Peyer's patch (tissue), 4 donors: ENCODE measurements at regions not wholly inside any gene's neighbourhood (a gene's known extent, or its start where the extent isn't known, plus 50 kb on each side); places are given as distances from the start of the nearest gene placed in this dataset.
"Not testable (repeated sequence)": the region's sequence is repeated elsewhere in the genome, so short reads cannot be mapped to it uniquely, and the experiment has no call there.

Experiments used
- DNase-seq, 3 donors: peaks; one replicate each; pipeline ENCODE4 v3.0.0-alpha.2; 2017 to 2019
- H3K27ac ChIP-seq, 4 donors: fragments of 200-600 bp; sonication (generic); one replicate each; pipeline ENCODE4 v1.5.1; 2016 to 2019
- H3K27me3 ChIP-seq, 2 donors: fragments of 200-600 bp; sonication (generic); one replicate each; pipeline ENCODE4 v1.5.1; 2019
- H3K36me3 ChIP-seq, 3 donors: fragments of 200-600 bp; sonication (generic); one replicate each; pipeline ENCODE4 v1.5.1; 2016 to 2019
- H3K4me1 ChIP-seq, 4 donors: fragments of 200-600 bp; sonication (generic); one replicate each; pipeline ENCODE4 v1.5.1; 2016 to 2019
- H3K4me3 ChIP-seq, 4 donors: fragments of 200-600 bp; sonication (generic); 1 replicate in 3 of 4; 2 replicates in 1 of 4; pipeline ENCODE4 v1.5.1; 2016 to 2019; ENCODE audit warnings: mild to moderate bottlenecking in 1 of 4
- H3K9me3 ChIP-seq, 4 donors: fragments of 200-600 bp; sonication (generic); one replicate each; pipeline ENCODE4 v1.5.1; 2016 to 2019; ENCODE audit warnings: mild to moderate bottlenecking in 1 of 4
- CTCF ChIP-seq, 6 experiments: fragments of 450-650 bp in 4 of 6; fragments of 200-600 bp in 2 of 6; sonication (generic) in 1 of 6; IDR thresholded peaks; one replicate each; pipeline ENCODE4 v1.5.1; 2017 to 2019; ENCODE audit warnings: antibody characterized with exemption in 6 of 6, mild to moderate bottlenecking in 3 of 6, moderate library complexity in 1 of 6
- POLR2A ChIP-seq, 2 donors: fragments of 450-650 bp; IDR thresholded peaks; one replicate each; pipeline ENCODE4 v1.5.1; 2017; ENCODE audit warnings: antibody characterized with exemption in 2 of 2, mild to moderate bottlenecking in 2 of 2, moderate library complexity in 2 of 2

GRCh38 chr3:177887475-177887874 is 648.8 kb upstream of the KCNMB2 start:
- Histone ChIP-seq H3K27ac (no peak overlapping the region), H3K9me3 (no peaks in the 10 kb centered on the region), H3K4me1 (no peaks in the 10 kb centered on the region), H3K36me3 (no peaks in the 10 kb centered on the region), H3K4me3 (no peak overlapping the region), H3K27me3 (no peaks in the 10 kb centered on the region)
- DNase-seq = no peak
- TF ChIP-seq CTCF (IDR thresholded peaks at IDR 0.05) (no peak), POLR2A (IDR thresholded peaks at IDR 0.05) (no peak)

- no peak for DNase-seq
- no peak overlapping the region for H3K27ac ChIP-seq
- H3K36me3 ChIP-seq = no peaks in the 10 kb centered on the region
These were observed 647.1 kb upstream of the KCNMB2 start for GRCh38 chr3:177889161-177889560.

GRCh38 chr3:177889652-177890358 is 646.4 kb upstream of the KCNMB2 start:
- Histone ChIP-seq H3K4me3 (no peak overlapping the region), H3K27ac (no peak overlapping the region), H3K9me3 (no peaks in the 10 kb centered on the region), H3K36me3 (no peaks in the 10 kb centered on the region), H3K4me1 (no peaks in the 10 kb centered on the region), H3K27me3 (no peaks in the 10 kb centered on the region)
- no peak for TF ChIP-seq POLR2A (IDR thresholded peaks at IDR 0.05)
- DNase-seq = no peak

More at GRCh38 chr3:177889161-177889560, 647.1 kb upstream of the KCNMB2 start:
- TF ChIP-seq CTCF (IDR thresholded peaks at IDR 0.05) (no peak), POLR2A (IDR thresholded peaks at IDR 0.05) (no peak)
- H3K4me3 ChIP-seq = no peak overlapping the region
- no peaks in the 10 kb centered on the region for H3K27me3 ChIP-seq
- H3K9me3 ChIP-seq = no peaks in the 10 kb centered on the region
- H3K4me1 ChIP-seq = no peaks in the 10 kb centered on the region

- H3K4me1 ChIP-seq = no peaks in the 10 kb centered on the region
- no peak for TF ChIP-seq POLR2A (IDR thresholded peaks at IDR 0.05)
- TF ChIP-seq CTCF (IDR thresholded peaks at IDR 0.05) = no peak
- DNase-seq = no peak
- no peaks in the 10 kb centered on the region for H3K9me3 ChIP-seq
- no peak overlapping the region for H3K4me3 ChIP-seq
- no peaks in the 10 kb centered on the region for H3K36me3 ChIP-seq
- no peaks in the 10 kb centered on the region for H3K27me3 ChIP-seq
- H3K27ac ChIP-seq = no peak overlapping the region
These were observed 645.9 kb upstream of the KCNMB2 start for GRCh38 chr3:177890359-177890683.

GRCh38 chr3:177891569-177891968 is 644.7 kb upstream of the KCNMB2 start:
- H3K27ac ChIP-seq, H3K4me3 ChIP-seq, H3K27me3 ChIP-seq, H3K4me1 ChIP-seq, DNase-seq, H3K36me3 ChIP-seq, H3K9me3 ChIP-seq: not testable (repeated sequence)

- H3K27me3 ChIP-seq = no peaks in the 10 kb centered on the region
- H3K36me3 ChIP-seq = no peaks in the 10 kb centered on the region
- no peak overlapping the region for H3K4me3 ChIP-seq
- no peak for DNase-seq
- H3K9me3 ChIP-seq = no peaks in the 10 kb centered on the region
- no peak overlapping the region for H3K27ac ChIP-seq
- TF ChIP-seq CTCF (IDR thresholded peaks at IDR 0.05) = peak in 3 of 6 experiments; percentile 4 to 21 (median 15)
- TF ChIP-seq POLR2A (IDR thresholded peaks at IDR 0.05) = no peak
- no peaks in the 10 kb centered on the region for H3K4me1 ChIP-seq
These were observed 642.9 kb upstream of the KCNMB2 start for GRCh38 chr3:177893331-177893730.
